Endodermal cell (in vitro differentiated cells): ENCODE measurements at regions not wholly inside any gene's neighbourhood (a gene's known extent, or its start where the extent isn't known, plus 50 kb on each side); places are given as distances from the start of the nearest gene placed in this dataset.

ENCODE experiments used
- DNase-seq: peaks from one replicate; pipeline ENCODE4 v3.0.0-alpha.2; 2017
- H3K27ac ChIP-seq: 2 replicates; pipeline ENCODE4 v1.5.1; 2013; ENCODE audit warnings: mild to moderate bottlenecking, low read depth, low read length, moderate library complexity
- H3K27me3 ChIP-seq: 2 replicates; pipeline ENCODE4 v1.6.1; 2013; ENCODE audit warnings: mild to moderate bottlenecking, low read length, moderate library complexity; ENCODE audit not compliant: insufficient read depth, control insufficient read depth, poor library complexity, severe bottlenecking
- H3K36me3 ChIP-seq: 2 replicates; pipeline ENCODE4 v1.7.0; 2013; ENCODE audit warnings: mild to moderate bottlenecking, low read length, moderate library complexity; ENCODE audit not compliant: control insufficient read depth, insufficient read depth
- H3K4me1 ChIP-seq: one replicate; pipeline ENCODE4 v1.7.0; 2013; ENCODE audit warnings: low read length; ENCODE audit not compliant: control insufficient read depth, insufficient read depth
- H3K4me3 ChIP-seq: 2 replicates; pipeline ENCODE4 v1.5.1; 2013; ENCODE audit warnings: mild to moderate bottlenecking, low read length, moderate library complexity
- H3K9ac ChIP-seq: 2 replicates; pipeline ENCODE4 v1.6.1; 2013; ENCODE audit warnings: mild to moderate bottlenecking, low read length, moderate library complexity; ENCODE audit not compliant: poor library complexity, severe bottlenecking; ENCODE audit errors: extremely low read depth
- H3K9me3 ChIP-seq: 2 replicates; pipeline ENCODE4 v1.6.1; 2013; ENCODE audit warnings: mild to moderate bottlenecking, low read length, moderate library complexity; ENCODE audit not compliant: control insufficient read depth
- H3K27ac Mint-ChIP-seq: 2 replicates; pipeline ENCODE4 v1.8.0; 2020; ENCODE audit warnings: mixed read lengths
- H3K27me3 Mint-ChIP-seq: 2 replicates; pipeline ENCODE4 v1.8.0; 2021; ENCODE audit warnings: mild to moderate bottlenecking, mixed read lengths; ENCODE audit not compliant: insufficient read depth
- H3K36me3 Mint-ChIP-seq: 2 replicates; pipeline ENCODE4 v1.8.0; 2020; ENCODE audit warnings: low read depth, mixed read lengths
- H3K4me1 Mint-ChIP-seq: 2 replicates; pipeline ENCODE4 v1.8.0; 2020; ENCODE audit warnings: mixed read lengths
- H3K4me3 Mint-ChIP-seq: 2 replicates; pipeline ENCODE4 v1.8.0; 2020; ENCODE audit warnings: mild to moderate bottlenecking, moderate library complexity, mixed read lengths
- H3K9me3 Mint-ChIP-seq: 2 replicates; pipeline ENCODE4 v1.8.0; 2020; ENCODE audit warnings: mild to moderate bottlenecking, mixed read lengths
- CTCF ChIP-seq: fragments of 200-600 bp; sonication (generic); conservative IDR thresholded peaks from 2 replicates; pipeline ENCODE4 v1.5.0; 2021; ENCODE audit warnings: antibody characterized with exemption, mild to moderate bottlenecking
- WGBS, 2 experiments: methylation state at CpG; one replicate each; pipeline versions ENCODE4 v1.1.5 to v1.1.7; 2013; ENCODE audit warnings: missing lambda C conversion rate in 2 of 2, mixed read lengths in 1 of 2; ENCODE audit not compliant: insufficient coverage in 1 of 2, insufficient read length in 1 of 2; 5-methylcytosine and 5-hydroxymethylcytosine counted together

DNA sequence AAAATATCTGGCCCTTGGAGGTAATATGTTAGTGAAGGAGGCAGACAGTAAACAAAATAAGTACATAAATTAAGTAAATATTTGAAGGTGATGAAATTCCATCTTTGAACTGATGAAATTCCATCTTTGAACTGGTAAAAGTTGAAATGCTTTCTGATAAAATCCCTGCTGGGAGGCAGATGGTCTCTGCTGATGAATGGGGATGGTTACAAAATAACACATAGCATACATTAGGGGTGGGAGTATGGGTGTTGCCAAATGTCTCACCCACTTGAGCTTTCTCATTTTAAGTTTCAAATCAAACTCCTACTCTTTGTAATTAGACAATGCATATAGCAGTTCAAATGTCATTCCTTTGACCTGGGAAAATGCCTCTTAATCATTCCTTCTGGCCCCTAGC is 77.5 kb upstream of the SORCS3 start:
- H3K4me1 Mint-ChIP-seq: no peaks in the 10 kb centered on the region

GRCh38 chr10:104574427-104574826 is 66.7 kb upstream of the SORCS3 start:
- 100% methylated on average over 1 of the region's 1 CpG for WGBS, 2 experiments
- H3K9ac ChIP-seq: no peak overlapping the region
- H3K9me3 Mint-ChIP-seq: peaks cover 7% of the 10 kb centered on the region
- H3K4me1 ChIP-seq: no peaks in the 10 kb centered on the region
- no peaks in the 10 kb centered on the region for H3K4me1 Mint-ChIP-seq
- no peak overlapping the region for H3K27ac ChIP-seq
- peaks cover 24% of the 10 kb centered on the region for H3K9me3 ChIP-seq
- H3K27me3 Mint-ChIP-seq: peaks cover 1% of the 10 kb centered on the region
- no peaks in the 10 kb centered on the region for H3K36me3 Mint-ChIP-seq
- TF ChIP-seq CTCF: no peak
- no peak overlapping the region for H3K27ac Mint-ChIP-seq
- H3K27me3 ChIP-seq: no peaks in the 10 kb centered on the region
- DNase-seq: peak; percentile 8
- no peak overlapping the region for H3K4me3 Mint-ChIP-seq
- H3K4me3 ChIP-seq: no peak overlapping the region
- no peaks in the 10 kb centered on the region for H3K36me3 ChIP-seq

More for the DNA sequence above, 77.5 kb upstream of the SORCS3 start:
- H3K9me3 ChIP-seq: no peaks in the 10 kb centered on the region
- TF ChIP-seq CTCF: no peak
- Mint-ChIP-seq H3K27me3 (peaks cover 5% of the 10 kb centered on the region), H3K36me3 (no peaks in the 10 kb centered on the region), H3K27ac (no peak overlapping the region), H3K9me3 (peaks cover 4% of the 10 kb centered on the region), H3K4me3 (no peak overlapping the region)
- no peaks in the 10 kb centered on the region for H3K4me1 ChIP-seq
- no peaks in the 10 kb centered on the region for H3K27me3 ChIP-seq
- H3K9ac ChIP-seq: no peak overlapping the region
- no peak overlapping the region for H3K27ac ChIP-seq
- no peaks in the 10 kb centered on the region for H3K36me3 ChIP-seq
- peak; percentile 20 for DNase-seq
- H3K4me3 ChIP-seq: no peak overlapping the region

- peak; percentile 2 for DNase-seq
- TF ChIP-seq CTCF: no peak
- no peaks in the 10 kb centered on the region for H3K4me1 Mint-ChIP-seq
- H3K4me3 Mint-ChIP-seq: no peak overlapping the region
- Histone ChIP-seq H3K27ac (no peak overlapping the region), H3K27me3 (no peaks in the 10 kb centered on the region), H3K4me1 (no peaks in the 10 kb centered on the region), H3K9ac (no peak overlapping the region), H3K4me3 (no peak overlapping the region), H3K9me3 (peaks cover 20% of the 10 kb centered on the region), H3K36me3 (no peaks in the 10 kb centered on the region)
- H3K27me3 Mint-ChIP-seq: peaks cover 1% of the 10 kb centered on the region
- peaks cover 2% of the 10 kb centered on the region for H3K9me3 Mint-ChIP-seq
- no peaks in the 10 kb centered on the region for H3K36me3 Mint-ChIP-seq
- no peak overlapping the region for H3K27ac Mint-ChIP-seq
These were observed 66.3 kb upstream of the SORCS3 start for GRCh38 chr10:104574838-104575237.
